ENCODE measurements at regions not wholly inside any gene's neighbourhood (a gene's known extent, or its start where the extent isn't known, plus 50 kb on each side); places are given as distances from the start of the nearest gene placed in this dataset.
A peak's percentile ranks its signal among the peaks of the same experiment; 100 is the strongest.
"Not testable (repeated sequence)": the region's sequence is repeated elsewhere in the genome, so short reads cannot be mapped to it uniquely, and the experiment has no call there.

- Histone ChIP-seq H3K27me3 (no peaks in the 10 kb centered on the region), H3K9me3 (replicated peaks in 1 of 11) (peaks cover 0 to 10% (median 4%) of the 10 kb centered on the region in 11 experiments; a peak in 5 of 22 replicates), H3K4me2 (no peak overlapping the region), H3K36me3 (no peaks in the 10 kb centered on the region), H3K27ac (no peak overlapping the region), H3K4me3 (no peak overlapping the region), H3K9ac (no peak overlapping the region), H3K4me1 (no peaks in the 10 kb centered on the region), H4K20me1 (no peaks in the 10 kb centered on the region)
- no peak for TF ChIP-seq Cebpa-rat (IDR thresholded peaks at IDR 0.05)
Measured at GRCh38 chr10:90245623-90246022, 544.2 kb downstream of the KIF20B start.

GRCh38 chr10:90250784-90251183, 549.4 kb downstream of the KIF20B start:
- H3K4me1 ChIP-seq, H3K27me3 ChIP-seq, H3K4me2 ChIP-seq, H3K27ac ChIP-seq, H3K36me3 ChIP-seq, H4K20me1 ChIP-seq, H3K4me3 ChIP-seq, H3K9ac ChIP-seq: not testable (repeated sequence)
- peaks cover 0 to 13% (median 4%) of the 10 kb centered on the region in 11 experiments; a peak in 5 of 22 replicates for H3K9me3 ChIP-seq (replicated peaks in 1 of 11)

GRCh38 chr10:90269699-90270098, 568.3 kb downstream of the KIF20B start:
- Histone ChIP-seq H3K4me1 (no peaks in the 10 kb centered on the region), H3K4me3 (no peak overlapping the region), H3K9ac (no peak overlapping the region), H4K20me1 (no peaks in the 10 kb centered on the region), H3K36me3 (no peaks in the 10 kb centered on the region), H3K27ac (no peak overlapping the region), H3K9me3 (replicated peaks in 1 of 11) (0 out of 22 replicates have a peak, but pooled peaks cover 0 to 9% (median 3%) of the 10 kb centered on the region in 11 experiments), H3K4me2 (no peak overlapping the region), H3K27me3 (no peaks in the 10 kb centered on the region)
- TF ChIP-seq Cebpa-rat (IDR thresholded peaks at IDR 0.05): no peak

DNA sequence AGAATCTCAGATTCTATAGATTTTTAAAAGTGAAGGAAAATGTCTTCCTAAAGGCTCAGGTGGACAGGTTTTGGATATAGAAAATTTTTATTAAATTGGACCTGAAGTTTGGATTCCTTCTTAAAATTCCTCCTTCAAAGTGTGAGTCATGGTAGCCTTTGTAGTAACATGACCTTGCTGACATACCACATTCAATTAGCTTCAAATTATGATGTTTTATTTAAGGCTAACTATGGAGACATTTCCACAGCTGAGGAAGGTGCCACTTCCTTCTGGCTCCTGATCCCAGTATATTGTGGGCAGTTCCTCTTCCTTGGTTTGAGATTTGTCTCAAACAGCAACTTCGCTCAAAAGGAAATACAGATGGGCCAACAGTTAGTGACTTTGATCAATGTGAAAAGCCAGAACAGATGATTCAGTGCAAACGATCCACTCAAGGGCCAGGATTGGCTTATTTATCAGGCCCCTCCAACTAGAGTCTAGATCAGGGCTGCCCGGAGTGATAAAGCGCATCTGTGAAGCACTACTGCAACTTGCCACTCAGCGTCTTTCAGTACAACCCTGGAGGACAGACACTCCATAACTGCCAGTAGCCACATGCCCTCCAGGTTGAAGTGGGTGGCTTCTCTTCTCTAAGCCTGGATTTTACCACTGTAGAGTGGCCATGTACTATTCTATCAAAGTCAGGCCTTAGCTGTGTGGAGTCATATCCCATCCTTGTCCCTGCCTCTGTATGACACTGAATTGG, 573.5 kb downstream of the KIF20B start:
- Histone ChIP-seq H3K27me3 (no peaks in the 10 kb centered on the region), H3K4me1 (no peaks in the 10 kb centered on the region), H3K4me3 (no peak overlapping the region), H3K9ac (no peak overlapping the region), H3K27ac (no peak overlapping the region), H3K36me3 (no peaks in the 10 kb centered on the region), H3K9me3 (replicated peaks in 1 of 11) (no peaks in the 10 kb centered on the region), H3K4me2 (0 out of 22 replicates have a peak overlapping the region, but pooled peaks of 1 of the 11 experiments have one; percentile 8), H4K20me1 (no peaks in the 10 kb centered on the region)
- TF ChIP-seq Cebpa-rat (IDR thresholded peaks at IDR 0.05): no peak

- H3K36me3 ChIP-seq: no peaks in the 10 kb centered on the region
- H3K9ac ChIP-seq: no peak overlapping the region
- peaks cover 0 to 1% (median 0%) of the 10 kb centered on the region in 11 experiments; a peak in 1 of 22 replicates for H3K9me3 ChIP-seq (replicated peaks in 1 of 11)
- no peak overlapping the region for H3K4me2 ChIP-seq
- H3K4me3 ChIP-seq: no peak overlapping the region
- no peak for TF ChIP-seq Cebpa-rat (IDR thresholded peaks at IDR 0.05)
- no peak overlapping the region for H3K27ac ChIP-seq
- no peaks in the 10 kb centered on the region for H3K27me3 ChIP-seq
- H3K4me1 ChIP-seq: no peaks in the 10 kb centered on the region
- no peaks in the 10 kb centered on the region for H4K20me1 ChIP-seq
Measured at GRCh38 chr10:90276894-90277475, 575.6 kb downstream of the KIF20B start.

DNA sequence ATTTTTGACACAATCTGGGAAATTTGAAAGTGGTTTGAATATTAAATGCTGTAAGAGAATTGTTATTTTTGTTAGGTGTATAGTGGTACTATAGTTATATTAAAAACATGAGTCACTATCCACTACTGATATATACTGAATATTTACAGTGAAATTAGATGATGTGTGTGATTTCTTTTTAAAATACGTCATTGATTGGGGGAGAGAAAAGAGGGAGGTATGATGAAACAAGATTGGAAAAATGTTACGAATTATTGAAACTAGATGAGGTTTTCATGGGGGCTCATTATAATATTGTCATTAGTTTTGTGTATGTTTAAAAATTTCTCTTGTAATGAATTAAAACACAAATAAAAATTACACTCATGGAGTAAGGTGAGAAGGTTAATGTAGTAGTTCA, 571.4 kb downstream of the HTR7 start:
- peaks cover 18 to 33% (median 23%) of the 10 kb centered on the region in 10 experiments for H3K4me1 ChIP-seq
- H3K4me3 ChIP-seq: no peak overlapping the region
- TF ChIP-seq Cebpa-rat (IDR thresholded peaks at IDR 0.05): no peak
- H3K27ac ChIP-seq: no peak overlapping the region
- H3K9me3 ChIP-seq (replicated peaks in 1 of 11): peaks cover 0 to 3% (median 0%) of the 10 kb centered on the region in 11 experiments; a peak in 2 of 22 replicates
- H4K20me1 ChIP-seq: no peaks in the 10 kb centered on the region
- H3K36me3 ChIP-seq: no peaks in the 10 kb centered on the region
- H3K27me3 ChIP-seq: no peaks in the 10 kb centered on the region
- H3K9ac ChIP-seq: no peak overlapping the region
- no peak overlapping the region for H3K4me2 ChIP-seq

DNA sequence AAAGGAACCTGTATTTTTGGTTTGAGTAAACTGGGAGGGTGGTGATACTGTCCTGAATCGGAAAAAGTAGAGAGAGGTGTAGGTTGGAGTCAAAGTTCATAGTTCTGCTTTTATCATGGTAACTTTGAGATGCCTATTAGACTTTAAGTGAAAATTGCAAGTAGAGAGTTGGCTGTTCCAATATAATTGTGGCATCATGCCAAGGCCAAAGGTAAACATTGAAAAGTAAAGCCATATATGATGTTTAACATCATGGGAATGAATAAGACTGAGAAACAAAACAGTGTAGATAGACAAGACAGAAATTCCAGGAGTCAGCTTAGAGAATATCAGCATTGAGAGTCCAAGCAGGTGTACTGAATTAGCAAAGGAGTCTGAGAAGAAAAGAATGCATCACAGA, 570.9 kb downstream of the HTR7 start:
- TF ChIP-seq Cebpa-rat (IDR thresholded peaks at IDR 0.05): no peak
- Histone ChIP-seq H3K4me2 (no peak overlapping the region), H3K4me1 (peaks cover 18 to 33% (median 23%) of the 10 kb centered on the region in 10 experiments), H3K27ac (no peak overlapping the region), H3K27me3 (no peaks in the 10 kb centered on the region), H3K9ac (no peak overlapping the region), H3K4me3 (no peak overlapping the region), H4K20me1 (no peaks in the 10 kb centered on the region), H3K36me3 (no peaks in the 10 kb centered on the region), H3K9me3 (replicated peaks in 1 of 11) (peaks cover 0 to 2% (median 0%) of the 10 kb centered on the region in 11 experiments; a peak in 2 of 22 replicates)

DNA sequence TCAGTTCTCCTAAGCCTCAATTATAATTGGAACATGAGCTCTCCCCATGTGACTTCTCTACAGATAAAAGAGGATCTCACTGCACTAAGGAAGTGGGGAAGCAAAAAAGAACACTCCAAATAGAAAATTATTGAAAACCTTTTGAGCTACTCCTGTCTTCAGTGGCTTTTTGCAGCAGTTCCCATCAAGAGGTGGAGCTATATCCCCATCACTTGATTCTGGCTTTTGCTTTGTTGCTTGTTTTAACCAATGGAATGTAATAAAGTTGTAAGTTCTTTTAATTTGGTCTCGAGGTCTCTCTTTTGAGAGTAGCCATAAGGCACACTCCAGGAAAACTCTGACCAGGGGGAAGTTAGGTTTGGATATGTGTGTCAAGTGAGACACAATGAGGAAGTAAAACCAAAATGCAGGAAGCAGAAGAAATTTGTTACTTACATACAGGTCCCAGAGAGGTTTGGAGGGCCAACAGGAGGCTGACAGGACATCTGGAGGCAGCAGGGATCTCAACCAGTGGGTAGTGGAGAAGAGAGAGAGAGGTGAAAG, 569.4 kb downstream of the HTR7 start:
- Histone ChIP-seq H3K4me1 (peaks cover 18 to 33% (median 23%) of the 10 kb centered on the region in 10 experiments), H3K4me2 (peak overlapping the region; percentile 56 to 83 (median 68)), H3K9me3 (replicated peaks in 1 of 11) (no peaks in the 10 kb centered on the region; a peak in 2 of 22 replicates), H3K4me3 (no peak overlapping the region), H3K27me3 (no peaks in the 10 kb centered on the region), H3K9ac (peak overlapping the region in 4 of 11 experiments; percentile 17 to 42 (median 34); a peak in 5 of 22 replicates), H3K36me3 (no peaks in the 10 kb centered on the region), H4K20me1 (no peaks in the 10 kb centered on the region), H3K27ac (peak overlapping the region in 8 of 11 experiments; percentile 5 to 70 (median 39); a peak in 10 of 22 replicates)
- TF ChIP-seq Cebpa-rat (IDR thresholded peaks at IDR 0.05): no peak

DNA sequence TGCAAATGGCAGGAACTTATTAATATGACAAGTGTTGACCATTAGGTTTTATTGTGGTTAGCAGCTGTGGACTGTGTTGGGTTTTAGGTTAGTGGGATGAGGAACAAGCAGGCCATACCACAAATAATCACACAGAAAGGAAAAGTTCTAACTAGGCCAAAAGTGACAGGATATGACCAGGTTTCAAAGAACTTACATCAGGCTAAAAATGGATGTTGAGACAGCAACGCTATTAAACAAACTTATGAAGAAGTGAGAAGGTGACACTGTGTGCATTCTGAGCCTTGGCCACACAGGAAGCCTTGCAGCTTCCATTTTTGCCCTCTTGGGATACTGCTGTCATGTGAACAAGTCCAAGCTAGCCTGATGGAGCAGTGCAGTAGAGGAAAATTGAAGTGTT, 568.8 kb downstream of the HTR7 start:
- peaks cover 18 to 33% (median 23%) of the 10 kb centered on the region in 10 experiments for H3K4me1 ChIP-seq
- H3K4me2 ChIP-seq: peak overlapping the region; percentile 56 to 83 (median 68)
- H3K9ac ChIP-seq: peak overlapping the region in 4 of 11 experiments; percentile 17 to 42 (median 34); a peak in 5 of 22 replicates
- no peaks in the 10 kb centered on the region for H3K27me3 ChIP-seq
- TF ChIP-seq Cebpa-rat (IDR thresholded peaks at IDR 0.05): no peak
- no peaks in the 10 kb centered on the region; a peak in 2 of 22 replicates for H3K9me3 ChIP-seq (replicated peaks in 1 of 11)
- H3K27ac ChIP-seq: peak overlapping the region in 8 of 11 experiments; percentile 5 to 70 (median 39); a peak in 10 of 22 replicates
- H3K36me3 ChIP-seq: no peaks in the 10 kb centered on the region
- no peak overlapping the region for H3K4me3 ChIP-seq
- H4K20me1 ChIP-seq: no peaks in the 10 kb centered on the region

Data from BLaER1 treated with 17β-estradiol and CSF1 and Interleukin-3, amounts not matched to agents 10 nM and 100 nM (cell line).